ENCODE measurements at regions not wholly inside any gene's neighbourhood (a gene's known extent, or its start where the extent isn't known, plus 50 kb on each side); places are given as distances from the start of the nearest gene placed in this dataset.
"Not testable (repeated sequence)": the region's sequence is repeated elsewhere in the genome, so short reads cannot be mapped to it uniquely, and the experiment has no call there.

DNA sequence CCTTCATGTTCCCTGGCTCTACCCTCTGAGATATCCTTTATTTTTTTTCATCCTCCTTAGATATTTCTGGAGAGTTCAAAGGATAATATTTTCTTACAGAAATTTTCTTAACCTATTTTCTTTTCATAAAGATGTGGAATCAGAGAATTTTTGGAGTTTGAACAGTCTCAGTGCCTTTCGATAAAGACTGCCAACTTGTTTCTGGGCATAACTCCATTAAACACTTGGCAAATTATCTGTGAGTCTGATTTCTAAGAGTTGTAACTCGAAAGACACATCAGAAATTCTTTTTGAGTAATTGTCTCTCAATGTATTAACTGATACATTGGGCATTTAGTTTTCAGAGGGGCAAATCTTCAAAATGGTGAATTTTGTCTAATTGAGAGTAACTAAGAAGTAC, 1255.6 kb downstream of the NCAM2 start:
- no peak for DNase-seq (ENCODE audit: low read depth in 2 of 3, low spot score in 1 of 3)

DNA sequence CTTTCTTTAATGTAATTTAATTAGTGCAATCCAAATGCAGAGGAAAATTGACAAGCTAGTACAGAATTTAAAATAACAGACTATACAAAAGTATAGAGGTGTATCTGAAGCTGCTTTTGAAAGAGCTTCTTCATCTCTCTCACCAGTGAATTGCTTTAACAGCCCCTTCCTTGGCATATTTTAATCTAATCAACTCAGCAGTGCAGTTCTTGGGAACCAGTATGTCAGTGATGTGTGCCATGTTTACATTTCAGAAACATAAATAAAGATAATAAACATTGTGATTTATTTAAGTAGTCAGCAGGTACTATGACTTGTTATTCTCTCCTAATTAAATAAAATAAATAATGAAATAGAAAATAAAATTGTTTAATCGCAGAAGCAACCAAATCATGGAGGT, 1260.6 kb downstream of the NCAM2 start:
- no peak for DNase-seq (ENCODE audit: low read depth in 2 of 3, low spot score in 1 of 3)

GRCh38 chr21:22260274-22260673, 1262.1 kb downstream of the NCAM2 start:
- DNase-seq (ENCODE audit: low read depth in 2 of 3, low spot score in 1 of 3) = no peak

- no peak for DNase-seq (ENCODE audit: low read depth in 2 of 3, low spot score in 1 of 3)
These were observed 1265.7 kb downstream of the NCAM2 start for GRCh38 chr21:22263890-22264289.

- DNase-seq (ENCODE audit: low read depth in 2 of 3, low spot score in 1 of 3) = no peak
These were observed 1279.1 kb downstream of the NCAM2 start for GRCh38 chr21:22277341-22277740.

DNA sequence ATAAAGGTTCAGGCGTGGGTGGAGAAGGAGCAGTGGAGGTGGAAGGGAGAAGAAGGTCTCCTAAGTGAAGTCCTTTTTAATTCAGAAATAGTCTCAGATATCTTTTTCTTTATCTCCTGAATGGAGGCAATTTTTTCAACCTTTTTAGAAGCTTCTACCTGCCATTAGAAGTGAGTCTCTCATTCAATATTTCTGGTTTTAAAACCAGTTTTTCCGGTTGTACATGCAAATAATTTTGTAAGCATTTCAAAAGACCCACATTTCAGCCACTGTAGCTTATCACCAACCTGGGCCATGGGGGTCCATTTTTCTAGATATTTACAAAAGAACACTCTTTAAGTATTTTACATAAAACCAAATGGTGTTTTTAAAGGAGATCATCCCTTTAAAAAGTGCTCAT, 1280.2 kb downstream of the NCAM2 start:
- no peak for DNase-seq (ENCODE audit: low read depth in 2 of 3, low spot score in 1 of 3)

- DNase-seq (ENCODE audit: low read depth in 2 of 3, low spot score in 1 of 3) = no peak
These were observed 1282.6 kb downstream of the NCAM2 start for GRCh38 chr21:22280851-22281250.

GRCh38 chr21:22288885-22289499, 1290.8 kb downstream of the NCAM2 start:
- DNase-seq (ENCODE audit: low read depth in 2 of 3, low spot score in 1 of 3) = no peak

DNA sequence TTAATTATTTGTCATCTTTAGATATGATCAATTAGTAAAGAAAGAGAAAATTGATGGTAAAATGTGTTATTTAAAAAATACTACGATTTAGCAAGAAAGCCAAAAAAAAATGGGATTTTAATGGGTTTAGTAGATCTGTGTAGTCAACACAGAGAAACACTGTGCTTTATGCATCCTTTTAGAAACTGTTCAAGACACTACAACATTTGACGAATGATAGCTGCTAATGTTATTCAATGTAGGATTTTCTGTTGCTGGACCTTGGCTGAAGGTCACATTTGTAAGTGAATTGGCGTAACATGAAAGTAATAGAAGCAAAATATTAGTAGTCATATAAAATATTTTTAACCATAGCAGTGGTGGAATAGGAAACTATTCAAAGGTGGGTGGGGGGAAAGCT, 1293.9 kb downstream of the NCAM2 start:
- no peak for DNase-seq (ENCODE audit: low read depth in 2 of 3, low spot score in 1 of 3)

- no peak for DNase-seq (ENCODE audit: low read depth in 2 of 3, low spot score in 1 of 3)
These were observed 1299.4 kb downstream of the NCAM2 start for GRCh38 chr21:22297575-22297974.

- DNase-seq (ENCODE audit: low read depth in 2 of 3, low spot score in 1 of 3) = no peak
These were observed 1313.7 kb downstream of the NCAM2 start for GRCh38 chr21:22311741-22312462.

- DNase-seq (ENCODE audit: low read depth in 2 of 3, low spot score in 1 of 3) = no peak
These were observed 1316.8 kb downstream of the NCAM2 start for GRCh38 chr21:22314963-22315362.

- no peak for DNase-seq (ENCODE audit: low read depth in 2 of 3, low spot score in 1 of 3)
These were observed 1321.2 kb downstream of the NCAM2 start for GRCh38 chr21:22319435-22319834.

DNA sequence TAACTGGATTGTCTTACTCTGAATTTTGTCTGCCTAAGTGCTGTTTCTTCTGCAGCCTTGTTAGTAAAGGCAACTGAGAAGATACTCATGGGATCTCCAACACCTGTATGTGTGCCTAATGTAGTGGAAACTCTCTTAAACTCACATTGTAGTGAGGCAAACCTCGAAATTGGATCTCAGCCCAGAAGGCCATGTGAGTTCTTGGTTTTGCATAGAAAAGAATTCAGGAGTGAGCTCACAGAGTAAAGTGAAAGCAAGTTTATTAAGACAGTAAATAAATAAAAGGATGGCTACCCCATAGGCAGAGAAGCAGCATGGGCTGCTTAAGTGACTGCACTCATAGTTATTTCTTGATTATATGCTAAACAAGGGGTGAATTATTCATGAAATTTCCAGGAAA, 1344.7 kb downstream of the NCAM2 start:
- no peak for DNase-seq (ENCODE audit: low read depth in 2 of 3, low spot score in 1 of 3)

DNA sequence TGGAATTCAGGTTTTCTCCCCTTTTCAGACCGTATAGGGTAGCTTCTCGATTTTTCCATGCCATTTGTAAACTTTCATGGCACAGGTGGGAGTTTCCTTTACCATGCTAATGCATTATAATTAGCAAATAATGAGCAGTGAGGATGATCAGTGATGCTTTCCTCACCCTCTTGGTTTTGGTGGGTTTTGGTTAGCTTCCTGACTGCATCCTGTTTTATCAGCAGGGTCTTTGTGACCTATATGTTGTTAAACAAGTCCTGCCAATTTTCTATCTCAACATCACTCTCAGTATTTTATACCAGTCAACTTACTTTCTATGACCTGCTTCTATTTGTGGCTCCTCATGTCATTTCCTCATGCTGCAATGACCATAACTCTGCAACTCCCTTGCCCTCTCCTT, 1345.1 kb downstream of the NCAM2 start:
- DNase-seq (ENCODE audit: low read depth in 2 of 3, low spot score in 1 of 3) = no peak

DNA sequence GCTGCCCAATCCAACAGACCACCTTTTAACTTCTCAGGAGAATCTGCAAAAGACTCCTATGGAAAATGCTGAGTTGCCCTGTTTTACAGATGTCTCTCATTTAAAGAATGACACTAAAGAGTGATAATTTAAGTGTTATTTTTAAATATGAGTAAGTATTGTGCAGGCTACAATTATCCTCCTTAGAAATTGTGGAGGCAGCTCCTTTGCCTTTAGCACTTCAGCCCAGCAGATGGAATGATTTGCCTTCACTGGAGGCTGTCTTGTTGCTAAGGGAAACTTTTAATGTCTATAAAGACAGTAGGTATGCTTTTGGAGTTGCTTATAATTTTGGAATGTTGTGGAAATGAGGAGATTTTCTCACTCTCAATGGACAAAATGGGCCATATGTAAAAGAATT, 1345.5 kb downstream of the NCAM2 start:
- DNase-seq (ENCODE audit: low read depth in 2 of 3, low spot score in 1 of 3) = no peak

DNA sequence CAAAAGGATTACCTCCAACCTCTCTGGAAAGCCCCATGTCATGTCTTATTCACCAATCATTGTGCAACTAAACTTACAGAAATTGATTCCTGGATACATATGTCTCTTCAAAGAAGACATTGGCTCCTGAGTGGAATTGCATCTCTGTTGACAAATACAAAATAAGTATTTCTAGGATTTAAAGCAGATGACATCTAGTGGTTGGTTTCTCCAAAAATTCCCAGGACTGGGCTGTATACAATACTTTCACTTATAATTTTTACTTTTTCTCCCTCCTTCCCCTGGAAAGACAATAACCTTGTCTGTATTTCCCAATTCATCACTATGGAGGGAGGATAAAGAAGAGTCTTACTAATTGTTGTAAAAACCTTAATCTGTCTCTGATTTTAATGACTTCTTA, 1347.4 kb downstream of the NCAM2 start:
- DNase-seq (ENCODE audit: low read depth in 2 of 3, low spot score in 1 of 3) = no peak

GRCh38 chr21:22346576-22346975, 1348.4 kb downstream of the NCAM2 start:
- no peak for DNase-seq (ENCODE audit: low read depth in 2 of 3, low spot score in 1 of 3)

- DNase-seq (ENCODE audit: low read depth in 2 of 3, low spot score in 1 of 3) = no peak
These were observed 1352.9 kb downstream of the NCAM2 start for GRCh38 chr21:22351076-22351475.

- no peak for DNase-seq (ENCODE audit: low read depth in 2 of 3, low spot score in 1 of 3)
These were observed 1353.9 kb downstream of the NCAM2 start for GRCh38 chr21:22352088-22352487.

- no peak for DNase-seq (ENCODE audit: low read depth in 2 of 3, low spot score in 1 of 3)
These were observed 1357.7 kb downstream of the NCAM2 start for GRCh38 chr21:22355949-22356348.

- DNase-seq (ENCODE audit: low read depth in 2 of 3, low spot score in 1 of 3) = no peak
These were observed 1358.5 kb downstream of the NCAM2 start for GRCh38 chr21:22356663-22357062.

- not testable (repeated sequence) for DNase-seq (ENCODE audit: low read depth in 2 of 3, low spot score in 1 of 3)
These were observed 1361.4 kb downstream of the NCAM2 start for GRCh38 chr21:22359599-22359998.
